TTC549 (cell line): ENCODE measurements at regions not wholly inside any gene's neighbourhood (a gene's known extent, or its start where the extent isn't known, plus 50 kb on each side); places are given as distances from the start of the nearest gene placed in this dataset.
"Not testable (repeated sequence)": the region's sequence is repeated elsewhere in the genome, so short reads cannot be mapped to it uniquely, and the experiment has no call there.

ENCODE experiments used
- FAIRE-seq: peaks from 2 replicates; lab custom pipeline; 2012; peaks lifted over from hg19 to GRCh38; lab: Jason Lieb, UNC

GRCh38 chr14:106329243-106329642 is 802.9 kb downstream of the TMEM121 start:
- not testable (repeated sequence) for FAIRE-seq

GRCh38 chr14:106329987-106330774 is 803.8 kb downstream of the TMEM121 start:
- not testable (repeated sequence) for FAIRE-seq

DNA sequence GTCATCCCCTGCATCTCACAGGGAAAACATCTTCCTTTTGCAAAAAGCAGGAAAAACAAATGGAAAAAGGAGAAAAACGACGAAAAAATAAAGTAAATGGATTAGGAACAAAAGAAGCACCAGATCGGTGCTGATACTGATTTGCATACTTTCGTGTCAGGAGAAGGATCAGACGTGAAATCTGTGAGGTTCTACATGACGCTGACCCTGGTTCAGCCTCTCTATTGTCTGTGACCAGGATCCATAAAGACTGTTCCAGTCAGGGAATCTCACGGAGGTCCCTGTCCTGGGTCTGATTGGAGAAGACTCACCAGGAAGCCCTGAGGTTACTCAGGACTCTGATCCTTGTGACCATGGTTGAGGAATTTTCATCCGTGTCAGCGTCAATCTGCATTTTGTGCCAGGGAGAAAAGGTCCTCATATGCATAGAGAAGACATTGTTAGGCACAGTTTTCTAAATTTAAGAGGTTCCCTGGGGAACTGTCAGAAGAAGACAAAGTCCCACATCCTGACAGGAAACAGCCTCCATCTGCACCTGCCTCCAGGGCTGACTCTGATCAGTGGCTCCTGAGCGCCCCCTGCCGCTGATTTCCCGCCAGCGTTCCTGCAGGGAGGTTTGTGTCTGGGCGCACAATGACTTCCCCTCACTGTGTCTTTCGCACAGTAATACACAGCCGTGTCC is 808.2 kb downstream of the TMEM121 start:
- not testable (repeated sequence) for FAIRE-seq

DNA sequence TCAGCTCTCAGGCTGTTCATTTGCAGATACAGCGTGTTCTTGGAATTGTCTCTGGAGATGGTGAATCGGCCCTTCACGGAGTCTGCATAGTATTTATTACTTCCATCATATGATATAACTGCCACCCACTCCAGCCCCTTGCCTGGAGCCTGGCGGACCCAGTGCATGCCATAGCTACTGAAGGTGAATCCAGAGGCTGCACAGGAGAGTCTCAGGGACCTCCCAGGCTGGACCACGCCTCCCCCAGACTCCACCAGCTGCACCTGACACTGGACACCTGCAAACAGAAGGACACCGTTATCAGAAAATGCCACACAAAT is 808.7 kb downstream of the TMEM121 start:
- FAIRE-seq = not testable (repeated sequence)

DNA sequence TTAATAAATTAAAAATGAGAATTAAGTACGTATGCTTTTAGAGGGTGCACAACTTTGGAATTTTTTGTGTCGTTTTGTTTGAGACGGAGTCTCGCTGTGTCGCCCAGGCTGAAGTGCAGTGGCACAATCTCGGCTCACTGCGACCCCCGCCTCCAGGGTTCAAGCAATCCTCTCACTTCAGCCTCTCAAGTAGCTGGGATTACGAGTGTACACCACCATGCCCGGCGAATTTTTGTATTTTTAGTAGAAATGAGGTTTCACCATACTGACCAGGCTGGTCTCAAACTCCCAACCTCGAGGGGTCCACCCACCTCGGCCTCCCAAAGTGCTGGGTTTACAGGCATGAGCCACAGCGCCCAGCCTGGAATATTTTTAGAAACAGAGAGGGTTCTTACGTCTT is 812.4 kb downstream of the TMEM121 start:
- FAIRE-seq = not testable (repeated sequence)

GRCh38 chr14:106340658-106341057 is 814.3 kb downstream of the TMEM121 start:
- FAIRE-seq = not testable (repeated sequence)

- not testable (repeated sequence) for FAIRE-seq
Observed at GRCh38 chr14:106341161-106341560, 814.8 kb downstream of the TMEM121 start.

DNA sequence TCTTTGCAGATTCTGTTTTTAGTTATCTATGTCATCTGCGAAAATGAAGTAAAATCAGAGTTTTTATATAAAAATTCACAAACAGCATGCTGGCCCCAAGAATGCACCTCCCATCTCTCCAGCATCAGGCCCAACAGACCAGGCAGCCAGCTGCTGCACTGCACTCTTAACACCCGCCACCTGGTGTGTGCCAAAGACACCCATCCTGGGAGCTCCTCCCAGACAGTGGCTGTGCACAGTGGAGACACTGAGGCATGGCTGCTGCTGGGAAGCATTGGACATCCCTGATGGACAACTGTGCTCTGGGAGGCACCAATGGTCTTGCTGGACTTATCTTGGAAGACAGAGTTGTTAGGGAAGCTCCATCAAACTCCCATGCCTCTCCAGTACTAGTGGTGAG is 817.2 kb downstream of the TMEM121 start:
- FAIRE-seq = no peak

GRCh38 chr14:106344065-106344614 is 817.8 kb downstream of the TMEM121 start:
- FAIRE-seq = not testable (repeated sequence)

DNA sequence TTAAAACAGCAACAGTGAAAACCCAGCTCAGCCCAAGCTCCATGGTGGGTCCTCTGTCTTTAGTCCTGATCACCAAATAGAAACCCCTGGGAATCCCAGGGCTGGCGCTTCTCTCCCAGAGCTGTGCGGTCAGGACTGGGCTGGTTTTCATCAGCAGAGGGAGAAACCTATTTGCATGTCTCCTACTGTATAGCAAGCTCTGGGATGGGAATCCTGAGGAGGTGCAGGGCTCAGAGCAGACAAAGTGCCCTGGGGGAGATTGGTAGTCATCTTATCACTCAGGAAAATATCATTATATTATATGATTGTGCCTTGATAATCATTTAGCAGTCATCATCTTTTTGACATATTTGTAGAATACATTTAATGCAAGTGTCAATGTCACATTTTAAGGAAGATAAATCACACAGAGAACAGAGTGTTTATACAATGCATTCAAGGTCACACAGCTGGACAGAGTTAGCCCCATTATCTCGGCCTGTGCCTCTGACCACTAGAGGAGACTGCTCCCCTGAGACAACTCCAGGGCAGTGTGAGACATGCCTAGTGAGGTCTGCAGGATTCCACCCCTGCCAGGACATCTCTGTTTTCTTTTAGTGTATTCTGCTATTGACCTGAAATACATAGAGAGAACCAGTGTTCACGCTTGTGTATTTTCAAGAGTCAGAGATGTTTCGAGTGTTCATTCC is 818.6 kb downstream of the TMEM121 start:
- not testable (repeated sequence) for FAIRE-seq

GRCh38 chr14:106346084-106346483 is 819.7 kb downstream of the TMEM121 start:
- no peak for FAIRE-seq

DNA sequence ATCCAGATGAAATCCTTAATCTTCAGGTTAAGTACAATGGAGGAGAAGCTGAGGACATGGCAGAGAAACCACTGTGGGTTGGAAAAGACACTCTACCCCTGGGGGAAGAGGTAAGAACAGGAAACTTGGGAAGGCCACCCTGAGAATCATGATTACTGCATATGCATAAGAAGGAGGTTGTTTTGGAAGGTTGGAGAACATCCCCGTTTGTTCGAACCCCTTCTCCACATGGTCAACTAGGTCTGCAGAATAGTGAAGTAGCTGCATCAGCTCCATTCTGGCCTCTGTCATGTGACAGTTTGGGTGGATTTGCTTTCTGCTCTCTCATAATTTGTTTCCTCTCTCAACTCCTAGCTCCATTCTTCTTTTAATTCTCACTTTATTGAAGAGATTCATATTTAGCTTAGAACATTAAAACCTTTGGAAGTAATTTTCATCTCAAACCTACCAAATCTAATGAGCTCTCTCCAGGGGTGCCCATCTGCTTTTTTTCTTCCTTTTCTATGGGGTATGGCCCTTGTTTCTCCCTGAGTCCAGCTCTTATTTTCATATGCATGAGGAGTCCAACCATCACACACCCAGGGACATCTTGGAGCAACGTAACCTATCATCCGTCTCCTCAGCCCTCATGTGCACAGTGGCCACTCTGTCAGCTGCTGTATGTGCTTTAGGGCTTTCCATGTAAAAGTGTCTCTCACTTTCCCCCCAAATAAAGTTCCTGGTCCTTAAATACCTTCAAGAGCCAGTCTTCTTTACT is 820.3 kb downstream of the TMEM121 start:
- FAIRE-seq = no peak

DNA sequence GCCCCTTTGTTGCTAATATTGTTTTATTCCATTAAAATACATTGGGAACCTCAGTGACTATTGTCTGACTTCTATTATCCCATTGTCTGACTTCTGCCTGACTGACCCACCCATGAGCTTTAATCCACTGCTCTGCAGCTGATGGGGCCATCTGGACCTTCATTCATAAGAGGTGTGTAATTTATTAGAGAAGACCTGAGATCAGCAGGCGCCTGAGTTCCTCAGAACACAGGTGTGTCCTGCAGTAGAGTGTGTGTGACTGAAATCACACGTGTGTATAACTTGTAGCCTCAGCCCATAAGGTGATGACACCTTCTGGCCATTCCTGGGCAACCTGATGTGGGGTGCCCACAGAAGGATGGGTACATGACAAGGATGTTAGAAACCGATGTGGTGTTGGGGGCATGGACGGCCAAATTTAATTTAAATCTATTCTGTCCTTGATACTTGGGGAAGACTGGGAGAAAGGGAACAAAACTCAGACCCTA is 821.0 kb downstream of the TMEM121 start:
- FAIRE-seq = no peak

DNA sequence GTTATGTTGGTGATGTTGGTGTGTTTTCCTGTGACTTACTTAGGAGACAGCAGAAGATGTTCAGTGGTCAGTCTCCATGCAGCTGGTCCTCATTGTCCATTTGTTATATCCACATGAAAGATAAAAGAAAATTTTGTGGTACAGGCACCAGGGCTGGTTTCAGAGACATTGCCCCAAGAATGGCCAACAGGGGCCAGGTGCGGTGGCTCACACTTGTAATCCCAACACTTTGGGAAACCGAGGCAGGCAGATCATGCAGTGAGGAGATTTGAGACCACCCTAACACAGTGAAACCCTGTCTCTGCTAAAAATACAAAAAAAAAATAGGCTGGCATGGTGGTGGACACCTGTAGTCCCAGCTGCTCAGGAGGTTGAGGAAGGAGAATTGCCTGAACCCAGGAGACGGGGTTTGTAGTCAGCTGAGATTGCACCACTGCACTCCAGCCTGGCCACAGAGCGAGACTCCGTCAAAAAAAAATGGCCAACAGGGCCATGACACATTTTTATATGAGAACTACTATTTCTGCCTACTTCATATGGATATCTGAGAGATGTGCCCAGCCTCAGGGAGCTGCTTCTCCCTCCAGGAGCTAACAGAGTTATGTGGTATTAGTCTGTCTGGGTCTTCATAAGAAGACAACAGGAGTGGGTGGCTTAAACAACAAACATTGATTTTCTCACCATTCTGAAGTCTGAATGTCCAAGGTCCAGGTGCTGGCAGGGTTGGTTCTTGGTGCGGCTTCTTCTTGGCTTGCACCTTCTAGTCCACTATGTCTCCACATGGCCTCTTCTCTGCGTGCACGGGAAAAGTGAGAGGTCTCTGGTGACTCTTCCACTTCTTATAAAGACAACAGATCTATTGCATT is 821.7 kb downstream of the TMEM121 start:
- no peak for FAIRE-seq

DNA sequence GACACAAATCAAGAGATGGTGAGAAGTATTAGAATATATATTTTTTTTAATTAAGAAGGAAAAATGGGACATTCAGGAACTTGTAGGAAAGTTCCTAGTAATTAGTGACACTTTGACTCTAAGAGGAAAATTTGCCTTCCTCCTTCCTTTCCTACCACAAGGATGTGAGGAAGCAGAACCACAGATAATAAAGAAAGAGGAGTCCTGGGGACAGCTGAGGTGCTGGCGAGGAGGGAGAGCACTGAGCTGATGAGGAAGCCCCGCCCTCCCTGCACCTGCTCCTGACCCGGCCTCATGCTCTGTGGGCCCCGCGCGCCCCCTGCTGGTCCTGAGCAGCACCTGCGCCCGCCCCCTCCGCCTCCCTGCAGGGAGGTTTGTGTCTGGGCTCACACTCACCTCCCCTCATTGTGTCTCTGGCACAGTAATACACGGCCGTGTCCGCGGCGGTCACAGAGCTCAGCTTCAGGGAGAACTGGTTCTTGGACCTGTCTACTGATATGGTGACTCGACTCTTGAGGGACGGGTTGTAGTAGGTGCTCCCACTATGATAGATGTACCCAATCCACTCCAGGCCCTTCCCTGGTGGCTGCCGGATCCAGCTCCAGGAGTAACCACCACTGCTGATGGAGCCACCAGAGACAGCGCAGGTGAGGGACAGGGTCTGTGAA is 822.6 kb downstream of the TMEM121 start:
- FAIRE-seq = peak; percentile 46

DNA sequence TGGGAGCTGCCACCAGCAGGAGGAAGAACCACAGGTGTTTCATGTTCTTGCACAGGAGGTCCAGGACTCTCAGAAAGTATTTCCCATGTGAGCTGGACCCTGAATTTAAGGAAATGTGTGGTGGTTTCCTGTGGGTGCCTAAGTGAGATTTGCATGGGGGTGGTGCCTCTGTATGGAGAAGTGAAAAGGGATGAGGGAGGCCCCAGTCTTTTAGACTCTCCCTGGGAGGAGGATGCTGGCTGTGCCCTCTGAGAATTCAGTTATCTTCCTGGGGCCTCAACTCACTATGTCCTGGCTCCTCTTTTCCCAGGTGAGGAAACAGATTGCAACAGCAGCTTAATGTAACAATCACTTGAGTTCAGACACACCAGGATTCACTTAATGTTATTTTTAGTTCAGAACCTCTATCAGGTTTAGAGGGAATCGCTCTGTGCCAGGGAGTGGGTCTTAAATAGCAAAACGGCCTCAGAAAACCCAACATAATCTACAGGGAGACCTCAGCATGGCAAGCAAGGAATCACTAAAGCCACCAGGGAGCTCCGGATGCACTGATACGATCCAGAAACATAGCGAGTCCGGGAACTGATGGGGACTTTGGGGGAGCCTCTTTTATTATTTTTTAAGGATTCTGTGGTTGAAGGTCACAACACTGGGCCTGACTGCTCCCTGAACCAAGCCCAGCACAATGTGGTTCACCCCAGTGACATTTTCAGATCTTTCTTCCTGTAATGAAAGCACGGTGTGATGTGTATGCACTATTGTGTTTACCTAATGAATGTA is 823.5 kb downstream of the TMEM121 start:
- not testable (repeated sequence) for FAIRE-seq

GRCh38 chr14:106355007-106355791 is 828.8 kb downstream of the TMEM121 start:
- not testable (repeated sequence) for FAIRE-seq

DNA sequence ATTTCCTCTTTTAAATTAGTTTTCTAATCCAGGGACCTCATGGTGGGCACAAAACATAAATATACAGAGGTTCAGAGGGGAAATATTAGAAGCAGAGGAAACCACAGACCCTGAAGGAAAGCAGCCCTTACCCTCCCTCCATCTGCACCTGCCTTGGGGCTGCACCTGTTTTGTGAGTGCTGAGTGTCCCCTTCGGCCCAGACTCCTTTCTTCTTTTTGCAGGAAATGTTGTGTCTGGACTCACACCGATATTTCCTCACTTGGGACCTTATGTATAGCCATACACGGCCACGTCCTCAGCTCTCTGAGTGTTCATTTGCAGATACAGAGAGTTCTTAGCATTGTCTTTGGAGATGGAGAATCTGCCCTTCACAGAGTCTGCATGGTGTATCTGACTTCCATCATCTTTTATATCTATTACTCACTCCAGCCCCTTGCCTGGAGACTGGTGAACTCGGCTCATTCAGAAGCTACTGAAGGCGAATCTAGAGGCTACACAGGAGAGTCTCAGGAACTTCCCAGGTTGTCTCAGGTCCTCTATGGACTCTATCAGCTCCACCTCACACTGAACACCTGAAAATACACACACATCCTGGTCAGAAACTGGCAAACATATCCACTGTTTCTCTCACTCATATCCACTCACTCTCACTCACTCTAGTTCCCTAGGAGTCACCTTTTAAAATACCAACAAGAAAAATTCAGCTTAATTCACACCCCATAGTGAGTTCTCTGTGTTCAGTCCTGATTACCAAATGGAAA is 829.7 kb downstream of the TMEM121 start:
- FAIRE-seq = not testable (repeated sequence)
